ENCODE measurements at regions not wholly inside any gene's neighbourhood (a gene's known extent, or its start where the extent isn't known, plus 50 kb on each side); places are given as distances from the start of the nearest gene placed in this dataset.

- H3K4me3 ChIP-seq (ENCODE audit: low read depth, low read length), result no peak overlapping the region
- CTCF ChIA-PET, result no interaction called here
- DNase-seq (ENCODE audit: low read depth, low spot score), result no peak
- POLR2A ChIA-PET, result no interaction called here
- TF ChIP-seq CTCF (IDR thresholded peaks at IDR 0.05; ENCODE audit: insufficient read depth, low read length, missing control alignments), result no peak
Measured at GRCh38 chr18:61731693-61732376, 161.0 kb downstream of the RNF152 start.

GRCh38 chr18:61731178-61731577 lies 161.6 kb downstream of the RNF152 start:
- CTCF ChIA-PET, result no interaction called here
- POLR2A ChIA-PET, result interaction anchor here (0.6 kb wide), 1 partner anchor 34 kb away, joined by 3 read pairs; no protein-coding TSS in a partner anchor

GRCh38 chr18:61729322-61729721 lies 163.5 kb downstream of the RNF152 start:
- no peak for TF ChIP-seq CTCF (IDR thresholded peaks at IDR 0.05; ENCODE audit: insufficient read depth, low read length, missing control alignments)
- ChIA-PET POLR2A (interaction anchor here (0.7 kb wide), 1 partner anchor 101 kb away, joined by 3 read pairs; no protein-coding TSS in a partner anchor), CTCF (no interaction called here)
- no peak overlapping the region for H3K4me3 ChIP-seq (ENCODE audit: low read depth, low read length)
- no peak for DNase-seq (ENCODE audit: low read depth, low spot score)

More at GRCh38 chr18:61731178-61731577, 161.6 kb downstream of the RNF152 start:
- DNase-seq (ENCODE audit: low read depth, low spot score), result no peak
- no peak for TF ChIP-seq CTCF (IDR thresholded peaks at IDR 0.05; ENCODE audit: insufficient read depth, low read length, missing control alignments)
- H3K4me3 ChIP-seq (ENCODE audit: low read depth, low read length), result no peak overlapping the region

- peak; percentile 49 for DNase-seq (ENCODE audit: low read depth, low spot score)
- H3K4me3 ChIP-seq (ENCODE audit: low read depth, low read length), result no peak overlapping the region
- CTCF ChIA-PET, result interaction anchor here (1.3 kb wide), 1 partner anchor 8 kb away, joined by 3 read pairs; no protein-coding TSS in a partner anchor
- no peak for TF ChIP-seq CTCF (IDR thresholded peaks at IDR 0.05; ENCODE audit: insufficient read depth, low read length, missing control alignments)
- POLR2A ChIA-PET, result interaction anchor here (0.9 kb wide), 1 partner anchor 25 kb away, joined by 4 read pairs; no protein-coding TSS in a partner anchor
Measured at GRCh38 chr18:61727241-61728193, 165.3 kb downstream of the RNF152 start.

- ChIA-PET POLR2A (no interaction called here), CTCF (interaction anchor here (1.3 kb wide), 1 partner anchor 23 kb away, joined by 3 read pairs; no protein-coding TSS in a partner anchor)
- no peak for DNase-seq (ENCODE audit: low read depth, low spot score)
- no peak overlapping the region for H3K4me3 ChIP-seq (ENCODE audit: low read depth, low read length)
- TF ChIP-seq CTCF (IDR thresholded peaks at IDR 0.05; ENCODE audit: insufficient read depth, low read length, missing control alignments), result no peak
Measured at GRCh38 chr18:61724532-61724931, 168.3 kb downstream of the RNF152 start.

GRCh38 chr18:61722247-61722646 lies 170.6 kb downstream of the RNF152 start:
- no peak for DNase-seq (ENCODE audit: low read depth, low spot score)
- ChIA-PET POLR2A (no interaction called here), CTCF (interaction anchor here (1.8 kb wide), 1 partner anchor 141 kb away, joined by 4 read pairs; no protein-coding TSS in a partner anchor)
- no peak overlapping the region for H3K4me3 ChIP-seq (ENCODE audit: low read depth, low read length)
- TF ChIP-seq CTCF (IDR thresholded peaks at IDR 0.05; ENCODE audit: insufficient read depth, low read length, missing control alignments), result no peak

Data from AG04449 (cell line).